Muscle of leg (tissue), 3 donors: ENCODE measurements at regions not wholly inside any gene's neighbourhood (a gene's known extent, or its start where the extent isn't known, plus 50 kb on each side); places are given as distances from the start of the nearest gene placed in this dataset.

ENCODE experiments used
- DNase-seq: peaks from one replicate; pipeline ENCODE4 v3.0.0; 2013
- H3K27ac ChIP-seq: one replicate; pipeline ENCODE4 v1.5.1; 2013; ENCODE audit warnings: mild to moderate bottlenecking, low read length, control low read depth
- H3K27me3 ChIP-seq: one replicate; pipeline ENCODE4 v1.6.1; 2013; ENCODE audit warnings: low read length; ENCODE audit not compliant: control insufficient read depth, insufficient read depth
- H3K36me3 ChIP-seq: one replicate; pipeline ENCODE4 v1.6.1; 2013; ENCODE audit warnings: low read length; ENCODE audit not compliant: control insufficient read depth, insufficient read depth
- H3K4me1 ChIP-seq: one replicate; pipeline ENCODE4 v1.6.1; 2013; ENCODE audit warnings: low read length; ENCODE audit not compliant: control insufficient read depth, insufficient read depth
- H3K4me3 ChIP-seq: one replicate; pipeline ENCODE4 v1.5.1; 2013; ENCODE audit warnings: low read length, control low read depth
- H3K9me3 ChIP-seq: replicated peaks from 2 replicates; pipeline ENCODE4 v1.6.1; 2013; ENCODE audit warnings: low read depth, low read length; ENCODE audit not compliant: control insufficient read depth
- WGBS: methylation state at CpG from one replicate; pipeline ENCODE4 v1.1.5; 2013; ENCODE audit warnings: missing lambda C conversion rate; ENCODE audit not compliant: insufficient coverage; 5-methylcytosine and 5-hydroxymethylcytosine counted together

DNA sequence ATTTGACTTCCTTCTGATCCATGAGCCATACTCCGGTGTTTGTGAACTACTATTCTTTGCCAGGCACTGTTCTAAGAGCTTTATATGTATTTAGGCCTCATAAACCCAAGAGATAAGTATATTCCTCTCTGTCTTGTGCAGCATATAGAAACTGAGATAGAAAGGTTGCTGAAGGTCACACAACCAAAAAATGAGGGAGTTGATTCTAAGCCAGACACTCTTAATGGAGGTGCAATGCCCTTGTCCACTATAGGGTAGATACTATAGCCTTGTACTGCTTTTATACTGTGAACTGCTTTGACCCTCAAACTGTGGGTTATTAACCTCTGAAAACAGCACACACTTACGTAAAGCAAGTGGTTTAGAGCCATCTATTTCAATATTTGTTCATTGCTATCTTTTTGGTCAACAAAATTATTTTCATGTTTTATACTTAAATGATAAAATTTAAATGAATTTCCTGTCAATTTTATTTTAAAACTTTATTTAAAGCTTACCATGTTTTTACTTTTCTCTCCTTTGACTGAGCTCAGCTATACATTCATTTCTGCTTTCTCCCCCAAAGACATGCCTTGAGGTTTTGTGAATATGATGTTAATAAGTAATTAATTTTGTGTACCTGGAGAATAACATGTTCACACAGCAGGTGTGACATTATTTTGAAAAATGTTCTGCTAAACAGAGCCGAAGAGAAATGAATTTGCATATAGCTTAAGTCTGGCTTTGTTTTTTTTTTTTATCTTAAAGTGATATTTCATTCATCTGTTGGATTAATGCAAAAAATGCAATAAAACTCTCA lies 687.3 kb downstream of the DNAJB9 start:
- Histone ChIP-seq H3K27me3 (no peaks in the 10 kb centered on the region), H3K36me3 (no peaks in the 10 kb centered on the region), H3K27ac (no peak overlapping the region), H3K4me1 (no peaks in the 10 kb centered on the region), H3K4me3 (no peak overlapping the region), H3K9me3 (no peaks in the 10 kb centered on the region)
- WGBS = no CpG with 5 or more reads among the region's 3 CpGs
- DNase-seq = no peak

DNA sequence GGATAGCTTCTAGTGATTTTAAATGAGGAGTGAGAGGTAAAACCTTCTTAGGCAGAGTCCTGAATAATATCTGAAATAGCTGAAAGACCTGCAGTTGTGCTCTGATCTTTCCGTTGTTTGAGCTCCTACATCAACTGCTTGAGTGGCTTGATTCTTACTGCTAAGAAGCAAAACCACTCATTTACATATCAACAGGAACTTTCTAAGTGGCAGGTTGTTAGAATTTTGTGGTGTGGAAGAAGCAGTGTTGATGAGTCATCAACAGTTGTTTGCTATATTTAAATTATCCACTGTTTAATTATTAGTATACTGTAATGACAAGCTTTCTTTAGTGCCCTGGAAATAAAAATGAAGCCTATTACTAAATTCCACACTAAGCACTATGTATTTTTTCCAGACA lies 689.5 kb downstream of the DNAJB9 start:
- no CpG with 5 or more reads among the region's 1 CpG for WGBS
- DNase-seq = no peak
- no peak overlapping the region for H3K27ac ChIP-seq
- no peaks in the 10 kb centered on the region for H3K36me3 ChIP-seq
- H3K9me3 ChIP-seq = no peaks in the 10 kb centered on the region
- no peak overlapping the region for H3K4me3 ChIP-seq
- H3K4me1 ChIP-seq = no peaks in the 10 kb centered on the region
- no peaks in the 10 kb centered on the region for H3K27me3 ChIP-seq

DNA sequence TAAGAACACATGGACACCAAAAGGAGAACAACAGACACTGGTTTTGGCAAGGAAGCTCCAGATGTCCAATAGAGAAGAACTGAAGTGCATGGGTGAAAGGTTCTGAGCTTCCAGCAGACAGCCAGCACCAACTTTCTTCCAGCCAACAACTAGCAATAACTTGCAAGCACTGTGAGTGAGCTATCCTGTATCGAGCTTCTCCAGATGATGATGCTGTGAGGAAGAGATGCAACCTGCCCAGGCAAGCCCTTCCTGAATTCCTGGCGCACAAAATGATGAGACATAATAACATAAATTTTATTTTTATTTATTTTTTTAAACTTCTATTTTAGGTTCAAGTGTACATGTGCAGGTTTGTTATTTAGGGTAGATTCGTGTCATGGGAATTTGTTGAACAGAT lies 692.1 kb downstream of the DNAJB9 start:
- Histone ChIP-seq H3K27ac (no peak overlapping the region), H3K9me3 (no peaks in the 10 kb centered on the region), H3K36me3 (no peaks in the 10 kb centered on the region), H3K4me3 (no peak overlapping the region), H3K4me1 (no peaks in the 10 kb centered on the region), H3K27me3 (no peaks in the 10 kb centered on the region)
- DNase-seq = no peak
- no CpG with 5 or more reads among the region's 3 CpGs for WGBS

DNA sequence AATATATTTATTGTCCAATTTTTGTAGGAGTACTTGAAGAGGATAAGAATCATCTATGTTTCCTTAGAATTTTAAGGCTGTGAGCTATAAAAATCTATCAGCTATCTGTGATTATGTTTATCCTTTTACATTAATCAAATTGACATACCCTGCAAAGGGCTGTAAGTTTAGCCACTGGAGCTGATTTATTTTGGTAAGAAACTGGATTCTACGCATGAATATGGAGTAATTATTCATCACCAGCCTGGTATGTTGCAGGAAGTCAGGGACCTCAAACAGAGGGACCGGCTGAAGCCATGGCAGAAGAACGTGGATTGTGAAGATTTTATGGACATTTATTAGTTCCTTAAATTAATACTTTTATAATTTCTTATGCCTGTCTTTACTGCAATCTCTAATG lies 696.9 kb downstream of the DNAJB9 start:
- Histone ChIP-seq H3K27me3 (no peaks in the 10 kb centered on the region), H3K4me1 (no peaks in the 10 kb centered on the region), H3K27ac (no peak overlapping the region), H3K4me3 (no peak overlapping the region), H3K36me3 (no peaks in the 10 kb centered on the region), H3K9me3 (no peaks in the 10 kb centered on the region)
- whole genome bisulfite sequencing = no CpG with 5 or more reads among the region's 3 CpGs
- no peak for DNase-seq

DNA sequence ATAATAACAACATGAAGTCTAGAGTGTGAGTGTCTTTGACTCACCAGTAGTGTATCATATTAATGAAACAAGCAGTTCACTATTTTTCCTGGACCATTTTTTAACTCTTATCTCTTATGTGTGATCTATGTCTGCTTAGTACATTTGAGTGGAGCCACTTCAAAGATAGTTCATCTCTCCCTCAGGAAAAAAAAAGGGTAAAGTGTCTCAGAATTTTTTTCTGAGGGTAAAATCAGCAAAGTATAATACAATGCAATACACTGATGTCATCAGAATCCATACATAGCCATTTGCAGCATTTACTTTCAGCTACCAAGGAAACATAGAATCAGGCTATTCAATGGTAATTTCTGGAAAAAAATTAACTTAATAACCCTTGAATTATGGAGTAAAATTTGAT lies 706.7 kb downstream of the DNAJB9 start:
- no peaks in the 10 kb centered on the region for H3K36me3 ChIP-seq
- no peak overlapping the region for H3K4me3 ChIP-seq
- no peaks in the 10 kb centered on the region for H3K9me3 ChIP-seq
- H3K27me3 ChIP-seq = no peaks in the 10 kb centered on the region
- DNase-seq = no peak
- H3K27ac ChIP-seq = no peak overlapping the region
- no peaks in the 10 kb centered on the region for H3K4me1 ChIP-seq

DNA sequence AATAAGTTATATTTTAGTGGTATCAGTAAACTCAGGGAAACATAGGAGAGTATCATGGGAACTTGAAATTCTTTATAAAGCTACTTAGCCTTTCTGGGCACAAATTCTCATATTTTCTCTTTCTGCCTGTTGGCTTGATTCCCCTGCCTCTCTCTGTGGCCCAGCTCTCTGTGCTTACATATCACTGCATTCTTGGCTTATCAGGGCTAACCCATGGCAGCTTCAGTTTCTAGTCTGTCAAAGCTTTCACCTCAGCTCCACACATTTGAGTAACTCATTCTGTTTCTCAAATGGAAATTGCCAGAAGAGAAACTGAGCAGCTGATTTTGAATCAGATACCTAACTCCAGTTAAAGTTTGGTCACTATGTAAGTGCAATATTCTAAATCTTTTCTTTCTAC lies 713.1 kb downstream of the DNAJB9 start:
- peak; percentile 3 for DNase-seq
- Histone ChIP-seq H3K27ac (no peak overlapping the region), H3K36me3 (no peaks in the 10 kb centered on the region), H3K9me3 (peaks cover 3% of the 10 kb centered on the region), H3K4me3 (no peak overlapping the region), H3K4me1 (no peaks in the 10 kb centered on the region), H3K27me3 (no peaks in the 10 kb centered on the region)

DNA sequence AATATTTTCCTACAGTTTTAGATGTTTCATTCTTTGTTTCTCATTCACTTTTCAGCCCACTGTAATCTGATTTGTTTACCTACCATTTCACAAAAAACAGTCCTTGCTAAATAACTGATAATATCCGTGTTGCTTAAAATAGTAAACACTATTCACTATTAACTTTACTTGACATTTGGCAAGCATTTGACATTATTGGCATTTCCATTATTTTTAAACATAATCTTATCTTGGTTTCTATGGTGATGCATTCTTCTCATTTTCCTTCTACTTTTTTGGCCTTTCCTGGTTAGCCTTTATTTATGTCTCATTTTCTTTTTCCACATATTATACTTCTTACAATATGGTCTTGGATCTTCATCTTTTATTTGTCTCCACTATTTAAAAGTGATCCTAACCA lies 715.3 kb downstream of the DNAJB9 start:
- peaks cover 3% of the 10 kb centered on the region for H3K9me3 ChIP-seq
- no peaks in the 10 kb centered on the region for H3K27me3 ChIP-seq
- WGBS = no CpG with 5 or more reads among the region's 1 CpG
- H3K4me3 ChIP-seq = no peak overlapping the region
- H3K27ac ChIP-seq = no peak overlapping the region
- peak; percentile 14 for DNase-seq
- no peaks in the 10 kb centered on the region for H3K36me3 ChIP-seq
- H3K4me1 ChIP-seq = no peaks in the 10 kb centered on the region

DNA sequence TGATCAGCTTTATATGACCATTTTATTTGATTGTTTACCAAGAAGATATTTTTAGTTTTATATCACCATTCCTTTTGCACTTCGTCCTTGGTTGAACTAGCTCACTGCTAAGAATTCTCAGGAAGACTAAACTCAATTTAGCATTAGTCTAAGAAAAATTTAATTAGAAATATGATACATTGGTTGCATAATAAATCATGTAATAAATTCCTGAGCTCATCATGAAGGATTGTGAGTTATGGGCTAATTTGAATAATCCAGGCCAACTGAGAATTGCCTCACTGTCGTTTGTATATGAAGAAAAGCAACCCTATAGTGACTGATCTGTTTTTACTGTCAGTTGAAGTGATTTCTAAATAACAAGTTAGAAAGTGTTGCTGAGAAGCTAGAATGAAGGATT lies 725.5 kb downstream of the DNAJB9 start:
- Histone ChIP-seq H3K9me3 (no peaks in the 10 kb centered on the region), H3K4me1 (no peaks in the 10 kb centered on the region), H3K36me3 (no peaks in the 10 kb centered on the region), H3K27ac (no peak overlapping the region), H3K27me3 (no peaks in the 10 kb centered on the region), H3K4me3 (no peak overlapping the region)
- no CpG with 5 or more reads among the region's 2 CpGs for WGBS
- no peak for DNase-seq

DNA sequence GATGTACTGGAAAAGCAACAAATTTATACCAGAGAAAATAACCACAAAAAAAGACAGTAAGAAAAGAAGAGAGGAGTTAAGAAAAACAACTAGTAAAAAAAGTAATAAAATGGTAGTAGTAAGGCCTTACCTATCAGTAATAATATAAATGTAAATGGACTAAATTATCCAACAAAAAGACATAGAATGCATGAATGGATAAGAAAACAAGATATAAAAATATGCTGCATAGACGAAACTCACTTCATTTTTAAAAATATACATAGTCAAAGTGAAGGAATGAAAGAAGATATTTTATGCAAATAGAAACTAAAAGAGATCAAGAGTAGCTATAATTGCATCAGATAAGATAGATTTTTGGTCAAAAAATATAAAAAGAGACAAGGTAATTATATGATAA lies 739.1 kb downstream of the DNAJB9 start:
- Histone ChIP-seq H3K4me3 (no peak overlapping the region), H3K4me1 (no peaks in the 10 kb centered on the region), H3K36me3 (no peaks in the 10 kb centered on the region), H3K27me3 (no peaks in the 10 kb centered on the region), H3K9me3 (peaks cover 8% of the 10 kb centered on the region), H3K27ac (no peak overlapping the region)
- WGBS = no CpG with 5 or more reads among the region's 1 CpG
- DNase-seq = no peak

DNA sequence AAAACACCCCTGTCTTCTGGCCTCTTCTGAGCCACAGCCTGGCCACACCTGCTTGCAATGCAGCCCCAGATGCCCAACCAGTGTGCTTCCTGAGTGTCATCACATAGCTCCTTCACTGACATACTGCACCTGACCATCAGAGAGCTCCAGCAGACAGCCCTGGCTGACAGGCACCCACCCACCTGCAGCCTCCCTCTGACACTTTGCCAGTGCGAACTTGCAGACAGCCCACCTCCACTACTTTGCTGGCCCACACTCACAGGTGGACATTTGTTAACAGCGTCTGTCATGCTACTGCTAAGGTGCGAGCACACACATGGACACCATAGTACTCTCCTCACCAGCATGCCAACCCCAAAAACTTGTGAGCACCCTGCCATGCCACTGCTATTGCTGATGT lies 740.1 kb downstream of the DNAJB9 start:
- WGBS = 97% methylated on average over 3 of the region's 3 CpGs
- H3K36me3 ChIP-seq = no peaks in the 10 kb centered on the region

DNA sequence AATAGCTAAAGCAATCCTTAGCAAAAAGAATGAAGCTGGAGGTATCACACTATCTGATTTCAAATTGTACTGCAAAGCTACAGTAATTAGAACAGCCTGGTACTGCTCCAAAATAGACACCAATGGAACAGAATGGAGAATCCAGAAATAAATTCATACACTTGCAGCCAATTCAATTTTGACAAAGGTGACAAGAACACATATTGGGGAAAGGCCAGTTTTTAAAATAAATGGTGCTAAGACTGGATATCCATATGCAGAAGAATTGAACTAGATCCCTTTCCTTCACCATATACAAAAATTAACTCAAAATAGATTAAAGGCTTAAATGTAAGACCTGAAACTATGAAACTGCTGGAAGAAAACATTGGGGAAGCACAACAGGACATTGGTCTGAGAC lies 748.5 kb downstream of the DNAJB9 start:
- no peak overlapping the region for H3K4me3 ChIP-seq
- no peak for DNase-seq
- H3K27me3 ChIP-seq = no peaks in the 10 kb centered on the region
- H3K9me3 ChIP-seq = no peaks in the 10 kb centered on the region
- H3K36me3 ChIP-seq = no peaks in the 10 kb centered on the region
- H3K4me1 ChIP-seq = no peaks in the 10 kb centered on the region
- H3K27ac ChIP-seq = no peak overlapping the region

More for the DNA sequence above, 740.1 kb downstream of the DNAJB9 start:
- Histone ChIP-seq H3K27me3 (no peaks in the 10 kb centered on the region), H3K4me1 (no peaks in the 10 kb centered on the region), H3K9me3 (peaks cover 8% of the 10 kb centered on the region), H3K4me3 (no peak overlapping the region), H3K27ac (no peak overlapping the region)
- DNase-seq = no peak
